C4-2B (cell line): ENCODE measurements at regions not wholly inside any gene's neighbourhood (a gene's known extent, or its start where the extent isn't known, plus 50 kb on each side); places are given as distances from the start of the nearest gene placed in this dataset.

Experiments used
- CTCF ChIP-seq: fragments of 450-650 bp; conservative IDR thresholded peaks from 2 replicates; pipeline ENCODE4 v1.5.1; 2017; ENCODE audit warnings: mild to moderate bottlenecking
- ZFX ChIP-seq: fragments of 450-650 bp; IDR thresholded peaks from 2 replicates; pipeline ENCODE4 v1.6.1; 2017

GRCh38 chr5:142408536-142408935 is 83.7 kb upstream of the SPRY4 start:
- no peak for TF ChIP-seq CTCF
- no peak for TF ChIP-seq ZFX
